HEK293 (cell line): ENCODE measurements at regions not wholly inside any gene's neighbourhood (a gene's known extent, or its start where the extent isn't known, plus 50 kb on each side); places are given as distances from the start of the nearest gene placed in this dataset.

Experiments
- KLF1 ChIP-seq: fragments of 450-650 bp; formaldehyde crosslinking; IDR thresholded peaks from 2 replicates; pipeline ENCODE4 v1.5.1; 2016; ENCODE audit warnings: missing biosample characterization, missing genetic modification characterization
- SP2 ChIP-seq: fragments of 450-650 bp; formaldehyde crosslinking; IDR thresholded peaks from 2 replicates; pipeline ENCODE4 v1.5.1; 2016; ENCODE audit warnings: missing biosample characterization, missing genetic modification characterization
- YY1 ChIP-seq: fragments of 450-650 bp; formaldehyde crosslinking; IDR thresholded peaks from 2 replicates; pipeline ENCODE4 v1.5.1; 2018; ENCODE audit warnings: missing biosample characterization, missing genetic modification characterization
- ZFP3 ChIP-seq: fragments of 450-650 bp; formaldehyde crosslinking; IDR thresholded peaks from 2 replicates; pipeline ENCODE4 v1.5.1; 2016; ENCODE audit warnings: low read depth, missing biosample characterization, missing genetic modification characterization
- ZNF132 ChIP-seq: fragments of 450-650 bp; formaldehyde crosslinking; IDR thresholded peaks from 2 replicates; pipeline ENCODE4 v1.5.1; 2017; ENCODE audit warnings: missing biosample characterization, missing genetic modification characterization, borderline replicate concordance
- ZNF274 ChIP-seq, 2 experiments: fragments of 200-500 bp in 1 of 2; fragments of 450-650 bp in 1 of 2; sonication (Bioruptor generic) in 1 of 2; formaldehyde crosslinking in 1 of 2; IDR thresholded peaks; 2 replicates each; pipeline versions ENCODE4 v1.5.1 to v1.6.1; 2014 to 2016; ENCODE audit warnings: borderline replicate concordance in 1 of 2, inconsistent platforms in 1 of 2, low read length in 1 of 2, missing biosample characterization in 1 of 2, missing genetic modification characterization in 1 of 2
- ZNF561 ChIP-seq: fragments of 450-650 bp; IDR thresholded peaks from 2 replicates; pipeline ENCODE4 v1.5.1; 2018; ENCODE audit warnings: missing biosample characterization, missing genetic modification characterization, borderline replicate concordance
- ZNF621 ChIP-seq: fragments of 450-650 bp; formaldehyde crosslinking; IDR thresholded peaks from 2 replicates; pipeline ENCODE4 v1.5.1; 2017; ENCODE audit warnings: missing biosample characterization, missing genetic modification characterization
- TF ChIP-seq, protein P1 (sequence below): fragments of 450-650 bp; formaldehyde crosslinking; IDR thresholded peaks from 2 replicates; pipeline ENCODE4 v1.5.1; 2016; ENCODE audit warnings: missing biosample characterization, missing genetic modification characterization

DNA sequence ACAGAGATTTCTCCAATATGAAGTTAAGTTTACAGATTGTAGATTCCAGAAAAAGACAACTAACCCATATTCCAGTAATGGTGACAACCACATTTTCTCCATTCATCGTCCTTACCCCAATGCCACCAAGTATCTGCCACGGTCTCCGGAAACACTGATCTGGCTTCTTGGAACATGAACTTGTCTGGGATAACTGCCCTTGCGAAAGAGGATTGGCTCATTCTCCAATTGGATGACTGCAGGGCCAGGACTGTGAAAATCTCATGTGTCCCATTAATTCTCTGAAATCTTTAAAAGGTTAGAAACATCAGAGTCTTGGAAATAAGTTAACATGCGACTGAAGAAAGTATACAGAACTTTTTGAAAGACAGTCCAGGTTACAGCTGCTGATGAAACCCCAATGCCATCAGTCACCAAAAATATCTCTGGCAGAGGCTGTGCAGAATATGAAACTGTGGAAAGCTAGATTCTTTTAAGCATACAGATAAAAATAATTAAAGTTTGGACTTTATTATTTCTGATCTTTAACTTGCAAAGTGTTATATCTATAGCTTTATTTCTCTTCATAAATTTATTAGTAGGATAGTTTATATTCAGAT is 496.9 kb downstream of the PPARGC1A start:
- no peak for TF ChIP-seq ZNF274 (IDR thresholded peaks at IDR 0.05; ENCODE audit: low read length)
- TF ChIP-seq ZNF274 (tag by site-specific recombination; IDR thresholded peaks at IDR 0.05; ENCODE audit: borderline replicate concordance): no peak
- no peak for TF ChIP-seq ZNF621 (tag by site-specific recombination)
- TF ChIP-seq YY1: no peak
- TF ChIP-seq, protein P1, sequence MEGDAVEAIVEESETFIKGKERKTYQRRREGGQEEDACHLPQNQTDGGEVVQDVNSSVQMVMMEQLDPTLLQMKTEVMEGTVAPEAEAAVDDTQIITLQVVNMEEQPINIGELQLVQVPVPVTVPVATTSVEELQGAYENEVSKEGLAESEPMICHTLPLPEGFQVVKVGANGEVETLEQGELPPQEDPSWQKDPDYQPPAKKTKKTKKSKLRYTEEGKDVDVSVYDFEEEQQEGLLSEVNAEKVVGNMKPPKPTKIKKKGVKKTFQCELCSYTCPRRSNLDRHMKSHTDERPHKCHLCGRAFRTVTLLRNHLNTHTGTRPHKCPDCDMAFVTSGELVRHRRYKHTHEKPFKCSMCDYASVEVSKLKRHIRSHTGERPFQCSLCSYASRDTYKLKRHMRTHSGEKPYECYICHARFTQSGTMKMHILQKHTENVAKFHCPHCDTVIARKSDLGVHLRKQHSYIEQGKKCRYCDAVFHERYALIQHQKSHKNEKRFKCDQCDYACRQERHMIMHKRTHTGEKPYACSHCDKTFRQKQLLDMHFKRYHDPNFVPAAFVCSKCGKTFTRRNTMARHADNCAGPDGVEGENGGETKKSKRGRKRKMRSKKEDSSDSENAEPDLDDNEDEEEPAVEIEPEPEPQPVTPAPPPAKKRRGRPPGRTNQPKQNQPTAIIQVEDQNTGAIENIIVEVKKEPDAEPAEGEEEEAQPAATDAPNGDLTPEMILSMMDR (tag by site-specific recombination): no peak
- TF ChIP-seq ZNF132 (tag by site-specific recombination): no peak
- no peak for TF ChIP-seq SP2 (tag by site-specific recombination)
- no peak for TF ChIP-seq ZFP3 (tag by site-specific recombination)
- TF ChIP-seq KLF1 (tag by site-specific recombination): no peak
- TF ChIP-seq ZNF561 (tag by site-specific recombination): no peak
